ENCODE measurements at regions not wholly inside any gene's neighbourhood (a gene's known extent, or its start where the extent isn't known, plus 50 kb on each side); places are given as distances from the start of the nearest gene placed in this dataset.

DNA sequence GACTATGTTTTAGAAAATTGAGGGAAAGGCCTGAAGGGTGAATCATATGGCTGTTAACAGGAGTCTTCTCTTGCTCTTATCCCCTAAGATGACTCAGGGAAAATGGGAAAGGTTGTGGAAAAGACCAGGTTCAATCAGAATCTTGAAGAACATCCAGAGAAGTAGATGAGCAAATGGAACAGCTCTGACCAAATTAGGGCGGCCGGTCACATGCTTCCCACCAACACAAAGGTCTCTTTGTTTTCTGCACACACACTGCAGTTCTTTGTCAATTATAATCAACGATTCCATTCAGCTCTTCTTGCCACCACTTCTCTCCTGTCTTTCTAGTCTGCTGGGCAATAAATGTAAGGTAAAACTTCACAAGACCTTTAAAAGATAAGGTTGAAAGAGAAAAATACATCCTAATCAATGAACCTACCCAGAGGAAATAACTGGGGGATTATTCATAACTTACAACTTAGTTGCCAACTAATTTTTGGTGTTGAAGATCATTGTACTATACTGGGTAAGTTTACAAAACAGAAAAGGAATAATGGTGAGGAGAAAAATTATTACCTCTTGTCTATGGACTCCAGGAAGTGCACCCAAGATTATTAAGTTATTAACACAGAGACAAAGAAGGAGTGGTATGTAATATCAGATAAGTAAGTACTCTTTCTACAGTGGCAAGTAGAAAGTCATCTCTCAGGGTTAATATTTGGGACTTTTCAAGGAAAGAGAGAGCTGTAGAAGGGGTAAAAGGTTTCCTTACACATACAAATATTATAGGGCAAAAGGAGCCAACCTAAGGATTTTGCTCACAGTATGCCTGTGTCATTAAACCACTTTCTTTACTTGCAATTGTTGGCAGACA is 441.9 kb upstream of the PIK3R1 start:
- TF ChIP-seq, protein P1, sequence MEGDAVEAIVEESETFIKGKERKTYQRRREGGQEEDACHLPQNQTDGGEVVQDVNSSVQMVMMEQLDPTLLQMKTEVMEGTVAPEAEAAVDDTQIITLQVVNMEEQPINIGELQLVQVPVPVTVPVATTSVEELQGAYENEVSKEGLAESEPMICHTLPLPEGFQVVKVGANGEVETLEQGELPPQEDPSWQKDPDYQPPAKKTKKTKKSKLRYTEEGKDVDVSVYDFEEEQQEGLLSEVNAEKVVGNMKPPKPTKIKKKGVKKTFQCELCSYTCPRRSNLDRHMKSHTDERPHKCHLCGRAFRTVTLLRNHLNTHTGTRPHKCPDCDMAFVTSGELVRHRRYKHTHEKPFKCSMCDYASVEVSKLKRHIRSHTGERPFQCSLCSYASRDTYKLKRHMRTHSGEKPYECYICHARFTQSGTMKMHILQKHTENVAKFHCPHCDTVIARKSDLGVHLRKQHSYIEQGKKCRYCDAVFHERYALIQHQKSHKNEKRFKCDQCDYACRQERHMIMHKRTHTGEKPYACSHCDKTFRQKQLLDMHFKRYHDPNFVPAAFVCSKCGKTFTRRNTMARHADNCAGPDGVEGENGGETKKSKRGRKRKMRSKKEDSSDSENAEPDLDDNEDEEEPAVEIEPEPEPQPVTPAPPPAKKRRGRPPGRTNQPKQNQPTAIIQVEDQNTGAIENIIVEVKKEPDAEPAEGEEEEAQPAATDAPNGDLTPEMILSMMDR (IDR thresholded peaks at IDR 0.05), result no peak
- TF ChIP-seq POLR2A (IDR thresholded peaks at IDR 0.05), result no peak

All from stomach (tissue), 4 donors.